ENCODE measurements at regions not wholly inside any gene's neighbourhood (a gene's known extent, or its start where the extent isn't known, plus 50 kb on each side); places are given as distances from the start of the nearest gene placed in this dataset.

- no peak for DNase-seq (ENCODE audit: low read depth)
These were observed 117.0 kb downstream of the GAS1 start for GRCh38 chr9:86830356-86830755.

GRCh38 chr9:86829496-86830046 is 117.7 kb downstream of the GAS1 start:
- DNase-seq (ENCODE audit: low read depth) = no peak

GRCh38 chr9:86828631-86829030 is 118.7 kb downstream of the GAS1 start:
- no peak for DNase-seq (ENCODE audit: low read depth)

DNA sequence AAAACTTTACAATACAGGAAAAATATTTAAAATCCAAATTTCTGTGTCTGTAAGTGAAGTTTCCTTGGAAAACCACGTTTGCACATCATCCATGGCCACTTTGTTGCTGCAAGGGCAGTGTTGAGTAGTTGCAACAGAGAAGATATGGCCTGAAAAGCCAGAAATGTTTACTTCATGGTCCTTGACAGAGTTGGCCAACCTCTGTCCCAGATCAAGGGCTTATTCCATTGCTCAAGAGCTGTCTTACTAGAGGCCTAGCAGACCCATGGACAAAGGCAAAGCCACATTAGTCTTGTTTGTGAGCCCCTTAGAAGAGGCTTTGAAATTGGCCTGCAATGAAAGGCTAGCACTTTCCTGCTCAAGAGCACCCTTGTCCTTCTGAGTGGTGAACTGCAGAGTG is 119.4 kb downstream of the GAS1 start:
- no peak for DNase-seq (ENCODE audit: low read depth)

GRCh38 chr9:86825299-86825698 is 122.0 kb downstream of the GAS1 start:
- no peak for DNase-seq (ENCODE audit: low read depth)

DNA sequence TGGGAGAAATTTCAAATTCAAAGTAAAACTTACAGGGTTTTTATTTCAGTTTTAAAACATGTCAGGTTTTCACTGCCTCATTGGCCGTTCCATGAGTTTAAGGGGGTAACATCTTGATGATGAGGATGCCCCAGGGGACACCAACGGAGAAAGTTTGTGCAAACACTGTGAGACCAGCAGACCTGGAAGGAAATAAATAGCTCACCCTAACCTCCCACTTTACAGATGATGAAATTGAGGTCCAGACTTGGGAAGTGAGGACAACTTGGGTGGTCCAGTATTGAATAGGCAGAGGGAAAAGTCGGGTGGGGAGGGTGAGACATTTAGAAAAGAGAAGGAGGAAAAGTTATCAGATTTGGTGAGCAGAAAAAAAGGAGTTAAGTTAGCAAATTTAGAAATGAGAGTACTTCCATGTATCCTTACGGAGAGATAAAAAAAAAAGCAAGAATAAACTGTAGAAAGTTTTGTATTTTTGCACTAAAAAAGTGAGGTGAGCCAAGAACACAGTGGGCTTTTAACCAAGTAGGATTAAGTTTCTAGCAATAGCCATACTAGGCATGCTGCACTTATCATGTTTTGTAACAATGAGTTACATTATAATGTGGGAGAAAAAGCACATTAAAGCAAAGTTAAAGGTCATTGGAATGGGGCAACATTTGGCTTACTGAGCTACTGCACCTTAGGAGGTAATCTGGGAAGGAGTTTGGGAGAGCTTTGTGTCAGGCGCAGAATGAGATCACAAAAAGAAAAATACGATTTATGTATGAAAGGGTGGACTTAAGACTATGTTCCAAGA is 125.1 kb downstream of the GAS1 start:
- no peak for DNase-seq (ENCODE audit: low read depth)

DNA sequence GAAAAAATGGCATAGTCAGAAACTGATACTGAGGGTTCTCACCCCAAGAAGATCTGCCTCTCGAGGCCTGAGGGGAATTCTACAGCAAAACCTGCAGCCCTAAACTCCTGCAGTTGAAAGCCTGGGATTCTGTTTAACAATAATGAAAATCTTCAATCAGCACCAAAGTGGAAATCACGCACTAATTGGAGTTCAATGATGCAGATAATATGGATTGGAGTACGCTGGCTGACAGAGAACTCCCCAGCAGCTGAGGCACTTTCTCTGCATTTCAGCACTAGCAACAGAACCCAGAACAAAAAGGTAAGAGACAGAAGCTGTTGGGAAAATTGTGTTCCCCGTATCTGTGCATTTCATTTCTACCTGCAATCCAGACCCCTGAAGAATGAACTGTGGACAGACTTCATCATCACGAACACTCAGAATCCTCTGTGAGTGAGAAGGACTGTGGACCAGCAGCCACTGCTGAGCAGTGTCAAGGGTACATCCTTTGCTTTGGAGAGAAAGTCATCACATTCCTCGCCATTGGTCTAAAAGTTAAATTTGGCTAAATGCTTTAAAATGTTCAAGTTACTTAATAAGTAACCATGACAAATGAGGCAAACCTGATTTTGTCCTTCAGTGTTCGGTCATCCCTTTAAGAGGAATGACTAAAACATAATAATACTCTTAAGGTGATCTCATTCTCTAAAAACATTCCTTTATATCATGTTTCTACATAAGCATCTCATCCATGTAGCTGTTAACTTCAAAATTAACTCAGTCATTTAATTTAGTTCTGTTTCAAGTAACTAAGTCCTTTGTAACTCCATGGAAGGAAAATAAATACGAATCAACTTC is 126.1 kb downstream of the GAS1 start:
- peak; percentile 23 for DNase-seq (ENCODE audit: low read depth)

GRCh38 chr9:86819552-86819951 is 127.8 kb downstream of the GAS1 start:
- DNase-seq (ENCODE audit: low read depth) = no peak

GRCh38 chr9:86818636-86819035 is 128.7 kb downstream of the GAS1 start:
- no peak for DNase-seq (ENCODE audit: low read depth)

DNA sequence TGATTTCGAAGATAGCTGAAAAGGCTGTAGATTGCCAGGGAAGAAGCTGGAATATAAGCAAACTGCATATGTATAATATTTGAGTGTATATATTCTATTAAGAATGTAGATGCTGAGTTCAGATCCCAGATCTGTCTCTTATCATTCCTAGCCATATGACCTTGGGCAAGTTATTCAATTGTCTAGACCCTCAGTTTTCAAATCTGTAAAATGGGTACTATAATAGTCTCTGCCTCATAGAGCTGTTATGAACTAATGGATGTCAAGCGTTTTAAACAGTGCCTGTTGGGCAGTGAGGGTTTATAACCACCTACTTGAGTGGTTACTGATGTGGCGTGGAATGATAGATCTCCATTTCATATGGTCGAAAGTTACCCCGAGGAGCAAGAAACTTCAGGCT is 130.4 kb downstream of the GAS1 start:
- DNase-seq (ENCODE audit: low read depth) = no peak

DNA sequence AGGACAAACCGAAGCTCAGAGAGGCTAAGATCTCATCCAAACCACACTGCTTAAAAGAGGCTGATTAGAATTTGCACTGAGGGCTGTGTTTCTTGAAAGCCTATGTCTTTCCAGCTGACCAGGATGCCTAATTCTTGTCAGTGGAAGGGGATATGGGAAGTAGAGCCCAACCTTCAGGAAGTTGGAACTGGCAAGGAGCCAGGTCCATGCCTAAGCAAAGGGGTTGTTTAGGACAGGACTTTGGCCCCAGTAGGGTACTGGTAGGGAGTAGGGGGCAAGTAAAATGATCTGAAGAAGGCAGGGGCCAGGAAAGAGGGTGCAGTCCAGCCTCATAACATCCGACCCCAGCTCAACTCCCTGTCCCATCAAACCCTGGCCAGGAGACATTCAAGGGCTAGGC is 130.9 kb downstream of the GAS1 start:
- no peak for DNase-seq (ENCODE audit: low read depth)

DNA sequence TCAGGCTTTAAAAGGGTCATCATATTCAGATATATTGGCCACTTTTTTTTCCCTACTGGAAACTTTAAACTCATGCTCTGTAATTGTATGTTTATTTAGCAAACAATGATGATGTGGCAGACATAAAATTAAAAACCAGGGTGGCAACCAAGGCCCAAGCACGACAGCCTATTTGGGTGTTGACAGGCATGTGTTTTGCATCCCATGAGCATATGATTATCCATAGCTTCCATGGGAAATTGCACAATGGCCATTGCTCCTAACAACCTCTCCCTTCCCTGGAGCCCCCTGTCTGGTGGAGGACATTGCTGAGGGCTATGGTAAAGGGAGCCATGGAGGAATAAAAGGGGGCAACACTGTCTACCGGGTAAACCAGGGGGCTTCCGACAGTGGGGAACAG is 134.7 kb downstream of the GAS1 start:
- no peak for DNase-seq (ENCODE audit: low read depth)

DNA sequence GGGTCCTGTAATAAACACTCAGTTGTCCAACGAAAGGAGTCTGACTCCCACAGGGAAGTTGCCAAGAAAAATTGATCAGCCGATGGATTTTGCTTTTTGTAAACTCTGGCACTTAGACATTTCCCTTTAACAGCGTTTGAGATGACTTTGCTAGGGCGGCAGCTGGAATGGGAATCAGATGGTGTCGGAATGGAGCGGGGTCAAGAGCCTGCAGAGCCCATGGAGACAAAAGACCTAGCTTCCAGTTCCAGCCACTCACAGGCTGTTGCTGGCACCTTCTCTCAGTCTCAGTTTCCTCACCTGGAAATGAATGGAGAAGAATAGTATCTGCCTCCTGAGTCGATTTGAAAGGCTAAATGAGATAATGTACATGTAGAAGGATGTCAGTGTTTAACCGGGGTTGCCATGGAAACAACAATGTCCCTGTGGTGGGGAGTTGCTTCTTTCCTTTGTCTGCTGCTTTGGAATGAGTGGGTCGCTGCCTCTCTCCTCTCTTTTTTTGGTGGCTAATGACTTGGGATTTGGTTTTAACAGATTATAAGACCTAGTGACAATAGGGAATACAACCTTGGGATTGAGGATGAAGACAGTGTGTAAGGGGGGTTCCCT is 137.4 kb downstream of the GAS1 start:
- no peak for DNase-seq (ENCODE audit: low read depth)

DNA sequence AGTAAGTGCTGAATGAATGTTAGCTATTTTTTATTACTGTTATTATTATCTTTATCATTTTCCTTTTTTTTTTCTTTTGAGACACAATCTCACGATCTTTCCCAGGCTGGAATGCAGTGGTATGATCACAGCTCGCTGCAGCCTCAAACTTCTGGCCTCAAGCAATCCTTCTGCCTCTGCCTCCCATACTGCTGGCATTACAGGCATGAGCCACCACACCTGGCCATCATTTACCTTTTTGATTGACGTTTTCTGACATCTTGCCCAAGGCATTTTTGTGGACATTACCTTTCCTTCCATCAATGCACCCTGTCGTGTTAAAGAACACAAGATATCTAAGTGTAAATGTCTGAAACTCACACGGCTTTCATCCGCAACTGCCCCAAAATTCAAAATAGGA is 138.2 kb downstream of the GAS1 start:
- DNase-seq (ENCODE audit: low read depth) = no peak

GRCh38 chr9:86807367-86807976 is 139.8 kb downstream of the GAS1 start:
- no peak for DNase-seq (ENCODE audit: low read depth)

DNA sequence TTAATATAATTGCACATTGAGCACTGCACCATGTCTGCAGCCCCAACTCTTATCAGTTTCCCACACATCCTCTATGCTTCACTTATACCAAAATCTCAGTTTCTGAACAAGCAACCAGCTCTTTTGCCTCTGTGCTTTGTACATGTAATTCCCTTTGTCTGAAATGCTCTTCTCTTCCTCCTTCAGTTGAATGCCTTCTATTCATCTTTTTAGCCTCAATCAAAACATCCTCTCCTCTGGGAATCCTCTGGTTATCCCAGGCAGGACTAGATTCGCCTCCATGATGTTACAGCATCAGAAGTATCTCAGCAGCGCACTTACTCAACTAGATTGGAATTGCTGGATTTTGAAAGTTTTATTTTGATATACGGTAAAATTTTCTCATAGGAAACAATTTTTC is 143.3 kb downstream of the GAS1 start:
- DNase-seq (ENCODE audit: low read depth) = no peak

DNA sequence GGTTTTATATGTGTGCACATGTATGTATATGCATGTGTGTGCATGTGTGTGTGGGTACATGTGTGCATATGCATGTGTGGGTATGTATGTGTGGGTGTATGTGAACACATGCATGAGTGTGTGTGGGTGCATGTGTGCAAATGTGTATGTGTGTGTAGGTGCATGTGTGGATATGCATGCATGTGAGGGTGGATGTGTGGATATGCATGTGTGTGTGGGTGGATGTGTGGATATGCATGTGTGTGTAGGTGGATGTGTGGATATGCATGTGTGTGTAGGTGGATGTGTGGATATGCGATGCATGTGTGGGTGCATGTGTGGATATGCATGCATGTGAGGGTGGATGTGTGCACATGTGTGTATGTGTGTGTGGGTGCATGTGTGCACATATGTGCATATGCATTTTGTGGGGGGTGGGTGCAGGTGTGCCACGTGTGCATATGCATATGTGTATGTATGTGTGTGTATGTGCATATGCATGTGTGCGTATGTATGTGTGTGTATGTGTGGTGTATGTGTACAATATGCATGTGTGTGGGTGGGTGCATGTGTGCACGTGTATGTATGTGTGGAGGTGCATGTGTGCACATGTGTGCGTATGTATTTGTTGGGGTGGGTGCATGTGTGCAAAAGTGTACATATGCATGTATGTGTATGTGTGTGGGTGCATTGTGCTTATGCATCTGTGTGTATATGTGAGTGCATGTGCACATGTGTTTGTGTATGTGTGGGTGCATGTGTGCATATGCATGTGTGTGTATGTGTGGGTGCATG is 144.2 kb downstream of the GAS1 start:
- no peak for DNase-seq (ENCODE audit: low read depth)

- no peak for DNase-seq (ENCODE audit: low read depth)
These were observed 146.1 kb downstream of the GAS1 start for GRCh38 chr9:86801246-86801645.

GRCh38 chr9:86800681-86801080 is 146.6 kb downstream of the GAS1 start:
- no peak for DNase-seq (ENCODE audit: low read depth)

DNA sequence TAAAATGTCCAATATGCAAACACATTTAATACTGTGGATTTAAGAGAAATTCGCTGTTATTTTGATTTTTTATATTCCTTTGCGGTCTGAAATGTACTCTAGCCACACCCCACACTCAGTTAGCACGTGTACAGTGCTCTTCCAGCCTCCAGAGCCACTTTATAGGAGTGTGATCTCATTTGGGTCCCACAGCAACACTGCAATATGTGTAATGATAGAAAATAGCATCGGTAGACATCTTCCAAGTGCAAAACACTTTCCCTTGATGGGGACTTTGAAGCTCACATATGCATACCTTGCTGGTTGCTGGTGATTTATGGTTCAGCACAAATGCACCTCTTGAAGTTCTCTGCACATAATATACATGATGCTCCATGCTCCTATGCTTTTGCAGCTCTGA is 148.3 kb downstream of the GAS1 start:
- no peak for DNase-seq (ENCODE audit: low read depth)

GRCh38 chr9:86796666-86797065 is 150.6 kb downstream of the GAS1 start:
- no peak for DNase-seq (ENCODE audit: low read depth)

Measured in stromal cell of bone marrow (primary cell).